Temporal lobe (tissue), 1 donor: ENCODE measurements at regions not wholly inside any gene's neighbourhood (a gene's known extent, or its start where the extent isn't known, plus 50 kb on each side); places are given as distances from the start of the nearest gene placed in this dataset. TPM values are rescaled to one million over a fixed set of nuclear protein-coding genes. Genes with fewer than 3 reads are reported as not detected.

Experiments
- small RNA-seq: library from RNA; depleted of rRNA; stranded (forward); fragments of <200 nt; gene quantifications from one replicate; pipeline ENCODE3, GENCODE V24; 2014; ENCODE audit warnings: low replicate concordance

Small RNA genes lying in the stretch of these regions (small RNA-seq; reads per million reads assigned to genes)
- gene RNU6-1051P, result not detected
